Bronchial epithelial cell (primary cell): ENCODE measurements at regions not wholly inside any gene's neighbourhood (a gene's known extent, or its start where the extent isn't known, plus 50 kb on each side); places are given as distances from the start of the nearest gene placed in this dataset.

Source experiments
- DNase-seq: peaks from one replicate; pipeline ENCODE4 v3.0.0-alpha.2; 2010; ENCODE audit warnings: low read depth
- FAIRE-seq: peaks from 2 replicates; lab custom pipeline; 2011; peaks lifted over from hg19 to GRCh38; lab: Jason Lieb, UNC
- H3K27me3 ChIP-seq: 2 replicates; pipeline ENCODE4 v1.5.1; 2011; ENCODE audit warnings: low read length; ENCODE audit not compliant: control insufficient read depth, insufficient read depth
- H3K36me3 ChIP-seq: 2 replicates; pipeline ENCODE4 v1.5.1; 2011; ENCODE audit warnings: low read length; ENCODE audit not compliant: control insufficient read depth, insufficient read depth
- H3K4me3 ChIP-seq: 2 replicates; pipeline ENCODE4 v1.5.1; 2011; ENCODE audit warnings: mild to moderate bottlenecking, low read depth, low read length, control low read depth
- TF ChIP-seq, protein P1 (sequence below): IDR thresholded peaks from 2 replicates; pipeline ENCODE4 v1.5.1; 2011; ENCODE audit warnings: mild to moderate bottlenecking, moderate library complexity, low read length, control low read depth, inconsistent platforms; ENCODE audit not compliant: insufficient read depth, severe bottlenecking

DNA sequence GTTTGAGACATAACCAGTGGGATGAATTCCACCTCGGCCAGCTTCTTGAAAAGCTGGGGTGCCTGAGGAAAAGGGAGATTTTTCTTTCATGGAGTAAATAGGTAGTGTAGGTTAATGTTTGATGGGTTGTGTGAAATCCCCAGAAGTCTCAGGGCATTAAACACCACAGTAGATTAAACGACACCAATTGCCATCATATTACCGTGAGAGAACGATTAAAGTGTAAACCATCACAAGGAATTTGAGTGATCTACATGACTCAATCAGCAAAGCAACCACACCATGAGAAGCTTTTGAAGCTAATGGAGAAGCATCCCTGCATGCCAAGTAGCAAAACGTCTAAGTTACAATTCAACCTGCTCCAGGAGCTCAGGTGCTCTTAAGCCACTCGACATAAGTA lies 322.5 kb upstream of the GATB start:
- Histone ChIP-seq H3K4me3 (no peak overlapping the region), H3K27me3 (peaks cover 2% of the 10 kb centered on the region), H3K36me3 (no peaks in the 10 kb centered on the region)
- DNase-seq, result no peak
- TF ChIP-seq, protein P1, sequence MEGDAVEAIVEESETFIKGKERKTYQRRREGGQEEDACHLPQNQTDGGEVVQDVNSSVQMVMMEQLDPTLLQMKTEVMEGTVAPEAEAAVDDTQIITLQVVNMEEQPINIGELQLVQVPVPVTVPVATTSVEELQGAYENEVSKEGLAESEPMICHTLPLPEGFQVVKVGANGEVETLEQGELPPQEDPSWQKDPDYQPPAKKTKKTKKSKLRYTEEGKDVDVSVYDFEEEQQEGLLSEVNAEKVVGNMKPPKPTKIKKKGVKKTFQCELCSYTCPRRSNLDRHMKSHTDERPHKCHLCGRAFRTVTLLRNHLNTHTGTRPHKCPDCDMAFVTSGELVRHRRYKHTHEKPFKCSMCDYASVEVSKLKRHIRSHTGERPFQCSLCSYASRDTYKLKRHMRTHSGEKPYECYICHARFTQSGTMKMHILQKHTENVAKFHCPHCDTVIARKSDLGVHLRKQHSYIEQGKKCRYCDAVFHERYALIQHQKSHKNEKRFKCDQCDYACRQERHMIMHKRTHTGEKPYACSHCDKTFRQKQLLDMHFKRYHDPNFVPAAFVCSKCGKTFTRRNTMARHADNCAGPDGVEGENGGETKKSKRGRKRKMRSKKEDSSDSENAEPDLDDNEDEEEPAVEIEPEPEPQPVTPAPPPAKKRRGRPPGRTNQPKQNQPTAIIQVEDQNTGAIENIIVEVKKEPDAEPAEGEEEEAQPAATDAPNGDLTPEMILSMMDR, result no peak
- no peak for FAIRE-seq

GRCh38 chr4:152081024-152081423 lies 320.2 kb upstream of the GATB start:
- Histone ChIP-seq H3K36me3 (no peaks in the 10 kb centered on the region), H3K4me3 (no peak overlapping the region), H3K27me3 (no peaks in the 10 kb centered on the region)
- DNase-seq (no peak), FAIRE-seq (no peak)
- TF ChIP-seq, protein P1, result no peak

DNA sequence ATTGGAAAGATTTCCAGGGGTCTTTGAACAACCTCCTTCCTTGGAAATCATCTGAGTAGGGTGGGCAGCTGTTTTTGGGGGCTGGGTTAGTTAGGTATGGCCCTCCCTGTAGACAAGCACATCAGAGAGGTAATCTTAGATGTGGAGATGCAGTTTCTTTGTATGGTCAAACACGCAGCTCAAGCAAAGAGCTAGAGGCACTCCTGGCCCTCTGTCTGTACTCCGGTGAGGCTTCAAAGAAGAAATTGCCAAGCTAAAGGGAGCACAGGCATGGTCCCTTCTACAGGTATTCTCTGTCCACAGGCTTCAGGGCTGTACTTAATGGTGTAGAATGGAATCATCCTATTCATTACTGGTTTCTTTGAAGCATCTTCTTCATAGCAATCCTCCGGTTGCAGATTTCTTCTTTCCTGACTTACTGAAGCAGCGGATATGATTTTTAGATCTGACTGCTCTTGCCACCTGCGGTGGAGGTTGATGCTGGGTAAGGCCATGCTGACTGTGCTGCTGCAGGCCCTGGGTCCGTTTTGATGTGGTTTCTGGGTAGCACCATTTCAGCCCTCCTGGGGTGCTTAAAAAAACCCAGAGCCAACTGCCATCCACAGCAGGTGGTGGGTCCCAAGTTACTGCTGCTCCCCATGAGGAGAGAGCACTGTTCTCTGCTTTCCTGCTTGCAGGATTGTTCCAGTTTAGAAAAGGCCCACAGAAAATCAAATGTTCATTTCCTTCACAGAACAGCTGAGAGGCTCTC lies 318.9 kb upstream of the GATB start:
- FAIRE-seq, result no peak
- TF ChIP-seq, protein P1, result no peak
- Histone ChIP-seq H3K36me3 (no peaks in the 10 kb centered on the region), H3K27me3 (peaks cover 2% of the 10 kb centered on the region), H3K4me3 (no peak overlapping the region)
- no peak for DNase-seq

- Histone ChIP-seq H3K36me3 (no peaks in the 10 kb centered on the region), H3K4me3 (no peak overlapping the region), H3K27me3 (peaks cover 2% of the 10 kb centered on the region)
- DNase-seq, result no peak
- FAIRE-seq, result no peak
- TF ChIP-seq, protein P1, result no peak
Measured at GRCh38 chr4:152079079-152079478, 318.3 kb upstream of the GATB start.

DNA sequence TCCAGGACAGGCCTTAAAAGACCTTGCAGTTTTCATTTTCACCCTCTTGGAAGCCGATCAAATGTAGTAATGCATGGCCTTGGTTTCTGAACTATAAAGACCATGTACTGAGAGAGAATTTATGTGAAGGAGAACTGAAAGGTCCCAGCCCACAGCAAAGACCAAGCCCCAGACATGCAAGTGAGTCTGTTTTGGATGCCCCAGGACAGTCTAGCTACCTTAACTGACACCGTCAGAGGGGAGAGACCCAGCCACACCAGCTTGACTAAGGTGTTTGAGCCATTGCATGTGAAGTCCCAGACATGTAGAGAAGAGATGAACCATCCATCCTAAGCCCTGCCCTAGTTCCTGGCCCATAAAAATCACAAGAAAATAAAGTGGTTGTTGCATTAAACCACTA lies 316.8 kb upstream of the GATB start:
- DNase-seq (no peak), FAIRE-seq (no peak)
- Histone ChIP-seq H3K27me3 (peaks cover 2% of the 10 kb centered on the region), H3K4me3 (no peak overlapping the region), H3K36me3 (no peaks in the 10 kb centered on the region)
- TF ChIP-seq, protein P1, result no peak

- no peak overlapping the region for H3K4me3 ChIP-seq
- H3K27me3 ChIP-seq, result peaks cover 2% of the 10 kb centered on the region
- DNase-seq (no peak), FAIRE-seq (peak; percentile 40)
- H3K36me3 ChIP-seq, result no peaks in the 10 kb centered on the region
- TF ChIP-seq, protein P1, result no peak
Measured at GRCh38 chr4:152075253-152075928, 314.6 kb upstream of the GATB start.
